ENCODE measurements at regions not wholly inside any gene's neighbourhood (a gene's known extent, or its start where the extent isn't known, plus 50 kb on each side); places are given as distances from the start of the nearest gene placed in this dataset.

GRCh38 chr13:99436686-99437416 is 64.4 kb upstream of the TM9SF2 start:
- peak; percentile 57 for DNase-seq (ENCODE audit: low read depth)

GRCh38 chr13:99439048-99439447 is 62.2 kb upstream of the TM9SF2 start:
- DNase-seq (ENCODE audit: low read depth) = no peak

GRCh38 chr13:99439850-99440604 is 61.2 kb upstream of the TM9SF2 start:
- no peak for DNase-seq (ENCODE audit: low read depth)

- no peak for DNase-seq (ENCODE audit: low read depth)
These were observed 58.9 kb upstream of the TM9SF2 start for GRCh38 chr13:99442273-99442895.

- no peak for DNase-seq (ENCODE audit: low read depth)
These were observed 55.0 kb upstream of the TM9SF2 start for GRCh38 chr13:99446242-99446641.

GRCh38 chr13:99448546-99448945 is 52.7 kb upstream of the TM9SF2 start:
- no peak for DNase-seq (ENCODE audit: low read depth)

- DNase-seq (ENCODE audit: low read depth) = no peak
These were observed 50.9 kb upstream of the TM9SF2 start for GRCh38 chr13:99450416-99450815.
